ENCODE measurements at regions not wholly inside any gene's neighbourhood (a gene's known extent, or its start where the extent isn't known, plus 50 kb on each side); places are given as distances from the start of the nearest gene placed in this dataset.

DNA sequence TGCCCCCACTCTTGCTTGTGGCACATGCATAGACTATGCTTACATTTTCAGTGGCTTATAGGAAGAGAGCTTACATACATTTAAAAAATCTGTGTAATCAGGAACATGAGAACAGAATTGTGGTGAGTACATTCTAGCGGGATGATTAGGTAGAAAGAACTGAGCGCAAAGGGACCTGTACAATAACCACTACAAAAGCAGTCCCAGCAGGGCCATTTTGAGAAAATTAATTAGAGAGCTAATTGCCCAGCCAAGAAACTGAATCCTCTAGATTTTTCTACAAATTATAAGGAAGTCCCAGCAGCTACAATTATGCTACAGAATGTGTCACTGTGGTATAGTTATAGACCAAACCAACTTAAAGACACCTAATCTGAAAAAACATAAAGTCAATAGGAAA, 105.6 kb upstream of the TNFAIP3 start:
- no peak for TF ChIP-seq EZH2 (IDR thresholded peaks at IDR 0.05; ENCODE audit: insufficient read depth, poor library complexity, severe bottlenecking)
- TF ChIP-seq EZH2phosphoT487 (IDR thresholded peaks at IDR 0.05; ENCODE audit: insufficient read depth, low read depth): no peak

Measured in GM23248 (cell line).